ENCODE measurements at regions not wholly inside any gene's neighbourhood (a gene's known extent, or its start where the extent isn't known, plus 50 kb on each side); places are given as distances from the start of the nearest gene placed in this dataset.

- ATAC-seq, result no peak
These were observed 270.7 kb upstream of the THRB start for GRCh38 chr3:24765399-24765798.

- no peak for ATAC-seq
These were observed 275.3 kb upstream of the THRB start for GRCh38 chr3:24769918-24770317.

GRCh38 chr3:24773798-24774197 lies 279.1 kb upstream of the THRB start:
- no peak for ATAC-seq

GRCh38 chr3:24780991-24781390 lies 286.3 kb upstream of the THRB start:
- ATAC-seq, result no peak

GRCh38 chr3:24781454-24781853 lies 286.8 kb upstream of the THRB start:
- ATAC-seq, result no peak

GRCh38 chr3:24793896-24794295 lies 299.2 kb upstream of the THRB start:
- no peak for ATAC-seq

- ATAC-seq, result no peak
These were observed 308.0 kb upstream of the THRB start for GRCh38 chr3:24802614-24803013.

GRCh38 chr3:24804095-24804494 lies 309.4 kb upstream of the THRB start:
- no peak for ATAC-seq

GRCh38 chr3:24810881-24811280 lies 316.2 kb upstream of the THRB start:
- ATAC-seq, result no peak

- no peak for ATAC-seq
These were observed 317.5 kb upstream of the THRB start for GRCh38 chr3:24812116-24812515.

- no peak for ATAC-seq
These were observed 323.4 kb upstream of the THRB start for GRCh38 chr3:24818055-24818454.

- ATAC-seq, result no peak
These were observed 333.4 kb upstream of the THRB start for GRCh38 chr3:24828011-24828410.

GRCh38 chr3:24828551-24828950 lies 333.9 kb upstream of the THRB start:
- no peak for ATAC-seq

GRCh38 chr3:24829011-24829581 lies 334.4 kb upstream of the THRB start:
- ATAC-seq, result no peak

GRCh38 chr3:24829629-24830229 lies 335.1 kb upstream of the THRB start:
- ATAC-seq, result no peak

GRCh38 chr3:24830230-24831152 lies 335.8 kb upstream of the THRB start:
- no peak for ATAC-seq

- ATAC-seq, result no peak
These were observed 336.6 kb upstream of the THRB start for GRCh38 chr3:24831221-24831620.

GRCh38 chr3:24832891-24833290 lies 338.2 kb upstream of the THRB start:
- no peak for ATAC-seq

GRCh38 chr3:24834442-24834841 lies 339.8 kb upstream of the THRB start:
- ATAC-seq, result no peak

GRCh38 chr3:24835510-24835909 lies 340.9 kb upstream of the THRB start:
- ATAC-seq, result no peak

GRCh38 chr3:24837601-24838000 lies 343.0 kb upstream of the THRB start:
- no peak for ATAC-seq

- no peak for ATAC-seq
These were observed 343.9 kb upstream of the THRB start for GRCh38 chr3:24838533-24838932.

GRCh38 chr3:24843955-24844354 lies 349.3 kb upstream of the THRB start:
- ATAC-seq, result no peak

- no peak for ATAC-seq
These were observed 351.0 kb upstream of the THRB start for GRCh38 chr3:24845524-24846155.

Data from activated CD4-positive, CD25-positive, alpha-beta regulatory T cell treated with anti-CD3 and anti-CD28 coated beads, Interleukin-2, amount 50 U/mL, for 24 hours (primary cell).